Stimulated activated CD4-positive, alpha-beta T cell treated with anti-CD3 and anti-CD28 coated beads, Interleukin-1b, Interleukin-23, amount 100 ng/mL, for 4 hours (primary cell): ENCODE measurements at regions not wholly inside any gene's neighbourhood (a gene's known extent, or its start where the extent isn't known, plus 50 kb on each side); places are given as distances from the start of the nearest gene placed in this dataset.
A peak's percentile ranks its signal among the peaks of the same experiment; 100 is the strongest.

ENCODE experiments used
- DNase-seq, 2 donors: peaks; one replicate each; pipeline ENCODE4 v3.0.0-alpha.2; 2020; ENCODE audit warnings: low read depth in 2 of 2

- no peak for DNase-seq
Measured at GRCh38 chr13:76516586-76516985, 369.6 kb downstream of the KCTD12 start.

- DNase-seq: no peak
Measured at GRCh38 chr13:76516013-76516412, 370.2 kb downstream of the KCTD12 start.

GRCh38 chr13:76512721-76513145 lies 373.5 kb downstream of the KCTD12 start:
- DNase-seq: no peak

GRCh38 chr13:76505437-76505836 lies 380.8 kb downstream of the KCTD12 start:
- DNase-seq: no peak

- no peak for DNase-seq
Measured at GRCh38 chr13:76503766-76504165, 382.4 kb downstream of the KCTD12 start.

- DNase-seq: no peak
Measured at GRCh38 chr13:76503291-76503690, 382.9 kb downstream of the KCTD12 start.

- no peak for DNase-seq
Measured at GRCh38 chr13:76500894-76501293, 385.3 kb downstream of the KCTD12 start.

GRCh38 chr13:76499891-76500290 lies 386.3 kb downstream of the KCTD12 start:
- no peak for DNase-seq

- DNase-seq: no peak
Measured at GRCh38 chr13:76489274-76489673, 396.9 kb downstream of the KCTD12 start.

GRCh38 chr13:76481738-76482137 lies 404.5 kb downstream of the KCTD12 start:
- DNase-seq: no peak

GRCh38 chr13:76474966-76475365 lies 411.2 kb downstream of the KCTD12 start:
- no peak for DNase-seq

GRCh38 chr13:76474356-76474755 lies 411.8 kb downstream of the KCTD12 start:
- no peak for DNase-seq

GRCh38 chr13:76473552-76474134 lies 412.6 kb downstream of the KCTD12 start:
- DNase-seq: peak; percentile 42 to 64

GRCh38 chr13:76472916-76473315 lies 413.3 kb downstream of the KCTD12 start:
- no peak for DNase-seq

- DNase-seq: no peak
Measured at GRCh38 chr13:76471486-76471885, 414.7 kb downstream of the KCTD12 start.

GRCh38 chr13:76470991-76471390 lies 415.2 kb downstream of the KCTD12 start:
- DNase-seq: no peak

GRCh38 chr13:76466043-76466442 lies 420.2 kb downstream of the KCTD12 start:
- no peak for DNase-seq

- no peak for DNase-seq
Measured at GRCh38 chr13:76463314-76463713, 422.9 kb downstream of the KCTD12 start.

- DNase-seq: no peak
Measured at GRCh38 chr13:76461999-76462398, 424.2 kb downstream of the KCTD12 start.

GRCh38 chr13:76461484-76461883 lies 424.7 kb downstream of the KCTD12 start:
- no peak for DNase-seq

GRCh38 chr13:76459863-76460262 lies 426.3 kb downstream of the KCTD12 start:
- DNase-seq: no peak

- DNase-seq: no peak
Measured at GRCh38 chr13:76455960-76456359, 430.2 kb downstream of the KCTD12 start.

GRCh38 chr13:76454991-76455390 lies 431.2 kb downstream of the KCTD12 start:
- no peak for DNase-seq

- DNase-seq: no peak
Measured at GRCh38 chr13:76449716-76450115, 436.5 kb downstream of the KCTD12 start.
